ENCODE measurements at regions not wholly inside any gene's neighbourhood (a gene's known extent, or its start where the extent isn't known, plus 50 kb on each side); places are given as distances from the start of the nearest gene placed in this dataset.
"Not testable (repeated sequence)": the region's sequence is repeated elsewhere in the genome, so short reads cannot be mapped to it uniquely, and the experiment has no call there.

DNA sequence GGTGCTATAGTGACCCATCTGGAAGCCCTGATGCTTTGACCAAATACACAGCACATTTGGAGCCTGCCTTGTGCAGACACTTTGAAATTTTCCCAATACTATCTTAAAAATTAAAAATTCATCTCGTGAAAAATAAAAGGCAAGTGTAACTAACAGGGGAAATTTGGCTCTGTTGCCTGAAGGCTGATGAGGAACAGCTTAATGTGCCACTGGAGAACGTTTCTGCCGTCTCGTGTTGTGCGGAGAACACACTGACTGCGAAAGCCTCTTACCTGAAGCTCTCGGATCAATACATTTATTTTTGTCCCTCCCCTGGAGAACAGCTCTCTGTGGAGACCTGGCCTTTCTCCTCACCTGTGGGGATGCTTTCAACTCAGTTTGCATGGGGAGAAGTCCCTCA, 77.2 kb upstream of the CHST15 start:
- Histone ChIP-seq H3K36me3 (ENCODE audit: insufficient read depth) (no peaks in the 10 kb centered on the region), H3K4me3 (IDR thresholded peaks at IDR 0.05; ENCODE audit: insufficient read depth, low read depth, low read length) (no peak overlapping the region), H3K9ac (no peak overlapping the region), H3K4me1 (ENCODE audit: low read depth, poor library complexity, severe bottlenecking) (no peaks in the 10 kb centered on the region), H4K20me1 (ENCODE audit: insufficient read depth) (no peaks in the 10 kb centered on the region), H3K4me2 (no peak overlapping the region), H3K27ac (no peak overlapping the region), H3K27me3 (ENCODE audit: insufficient read depth, low read depth) (no peaks in the 10 kb centered on the region), H3K79me2 (ENCODE audit: insufficient read depth, low read depth) (no peaks in the 10 kb centered on the region), H2AFZ (ENCODE audit: low read depth) (no peak overlapping the region)
- TF ChIP-seq, protein P1, sequence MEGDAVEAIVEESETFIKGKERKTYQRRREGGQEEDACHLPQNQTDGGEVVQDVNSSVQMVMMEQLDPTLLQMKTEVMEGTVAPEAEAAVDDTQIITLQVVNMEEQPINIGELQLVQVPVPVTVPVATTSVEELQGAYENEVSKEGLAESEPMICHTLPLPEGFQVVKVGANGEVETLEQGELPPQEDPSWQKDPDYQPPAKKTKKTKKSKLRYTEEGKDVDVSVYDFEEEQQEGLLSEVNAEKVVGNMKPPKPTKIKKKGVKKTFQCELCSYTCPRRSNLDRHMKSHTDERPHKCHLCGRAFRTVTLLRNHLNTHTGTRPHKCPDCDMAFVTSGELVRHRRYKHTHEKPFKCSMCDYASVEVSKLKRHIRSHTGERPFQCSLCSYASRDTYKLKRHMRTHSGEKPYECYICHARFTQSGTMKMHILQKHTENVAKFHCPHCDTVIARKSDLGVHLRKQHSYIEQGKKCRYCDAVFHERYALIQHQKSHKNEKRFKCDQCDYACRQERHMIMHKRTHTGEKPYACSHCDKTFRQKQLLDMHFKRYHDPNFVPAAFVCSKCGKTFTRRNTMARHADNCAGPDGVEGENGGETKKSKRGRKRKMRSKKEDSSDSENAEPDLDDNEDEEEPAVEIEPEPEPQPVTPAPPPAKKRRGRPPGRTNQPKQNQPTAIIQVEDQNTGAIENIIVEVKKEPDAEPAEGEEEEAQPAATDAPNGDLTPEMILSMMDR (conservative IDR thresholded peaks at IDR 0.05; ENCODE audit: low read depth, low read length) = no peak

DNA sequence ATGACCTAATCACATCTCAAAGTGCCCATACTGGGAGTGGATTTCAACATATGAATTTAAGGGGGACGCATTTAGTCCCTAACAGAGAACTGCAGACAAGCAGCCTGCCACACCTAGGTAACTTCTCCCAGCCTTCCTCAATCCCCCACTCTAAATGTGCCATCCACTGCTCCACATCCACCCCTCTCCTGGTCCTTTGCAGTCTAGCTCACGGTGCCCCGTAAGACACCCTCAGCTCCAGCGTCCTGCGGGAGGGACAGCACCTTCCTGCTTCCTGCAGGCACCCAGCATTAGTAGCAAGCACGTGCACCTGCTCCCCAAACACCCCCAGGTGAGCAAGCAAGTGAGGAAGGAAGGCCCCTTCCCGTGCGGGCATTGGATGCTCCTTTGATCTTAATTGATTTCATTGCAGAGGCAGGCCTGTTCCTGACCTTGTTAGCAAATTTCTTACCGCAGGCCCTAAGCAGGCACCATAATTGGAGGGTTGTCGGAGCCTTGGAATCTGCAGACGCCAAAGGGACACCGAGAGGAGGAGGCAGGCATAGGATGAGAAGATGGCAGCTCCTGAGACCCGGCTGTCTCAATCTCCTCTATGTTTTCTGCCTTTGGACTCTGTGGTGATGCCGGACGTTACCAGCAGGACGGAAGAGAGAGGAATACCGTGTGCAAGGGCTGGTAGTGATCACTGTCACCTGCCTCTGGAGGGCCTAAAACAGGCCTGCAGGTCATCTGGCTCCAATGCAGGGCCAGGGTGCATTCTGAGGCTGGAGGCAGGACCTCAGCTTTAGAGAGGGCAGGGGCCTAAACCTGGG, 75.8 kb upstream of the CHST15 start:
- Histone ChIP-seq H3K36me3 (ENCODE audit: insufficient read depth) (no peaks in the 10 kb centered on the region), H3K79me2 (ENCODE audit: insufficient read depth, low read depth) (no peaks in the 10 kb centered on the region), H3K9ac (no peak overlapping the region), H3K4me2 (no peak overlapping the region), H4K20me1 (ENCODE audit: insufficient read depth) (no peaks in the 10 kb centered on the region), H3K27me3 (ENCODE audit: insufficient read depth, low read depth) (no peaks in the 10 kb centered on the region), H3K4me3 (IDR thresholded peaks at IDR 0.05; ENCODE audit: insufficient read depth, low read depth, low read length) (no peak overlapping the region), H2AFZ (ENCODE audit: low read depth) (no peak overlapping the region), H3K27ac (no peak overlapping the region), H3K4me1 (ENCODE audit: low read depth, poor library complexity, severe bottlenecking) (peaks cover 5% of the 10 kb centered on the region)
- TF ChIP-seq, protein P1 (conservative IDR thresholded peaks at IDR 0.05; ENCODE audit: low read depth, low read length) = no peak

DNA sequence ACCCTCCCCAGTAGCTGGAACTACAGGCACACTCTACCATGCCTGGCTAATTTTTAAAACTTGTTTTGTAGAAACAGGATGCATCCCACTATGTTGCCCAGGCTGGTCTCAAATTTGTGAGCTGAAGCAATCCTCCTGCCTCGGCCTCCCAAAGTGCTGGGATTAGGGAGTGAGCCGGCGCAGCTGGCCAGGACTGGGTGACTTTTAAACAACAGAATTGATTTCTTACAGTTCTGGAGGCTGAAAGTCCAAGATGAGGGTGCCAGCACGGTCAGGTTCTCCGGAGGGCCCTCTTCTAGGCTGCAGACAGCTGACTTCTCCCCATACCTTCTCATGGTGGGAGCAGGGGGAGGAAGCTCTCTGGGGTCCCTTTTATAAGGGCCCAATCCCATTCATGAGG, 75.2 kb upstream of the CHST15 start:
- H3K27ac ChIP-seq = no peak overlapping the region

DNA sequence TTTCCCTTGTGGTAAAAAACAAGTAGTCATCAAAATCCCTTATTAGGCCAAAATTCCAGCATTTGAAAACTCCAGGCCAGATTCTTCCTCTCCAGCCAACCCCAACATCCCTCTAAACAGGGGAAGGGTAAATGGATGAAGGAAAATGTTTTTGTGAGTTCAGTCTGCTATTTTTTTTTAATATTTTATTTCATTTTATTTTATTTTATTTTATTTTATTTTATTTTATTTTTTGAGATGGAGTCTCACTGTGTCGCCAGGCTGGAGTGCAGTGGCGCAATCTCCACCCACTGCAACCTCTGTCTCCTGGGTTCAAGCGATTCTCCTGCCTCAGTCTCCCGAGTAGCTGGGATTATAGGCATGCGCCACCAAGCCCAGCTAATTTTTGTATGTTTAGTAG, 74.5 kb upstream of the CHST15 start:
- H3K4me3 ChIP-seq (IDR thresholded peaks at IDR 0.05; ENCODE audit: insufficient read depth, low read depth, low read length); H3K27me3 ChIP-seq (ENCODE audit: insufficient read depth, low read depth); H4K20me1 ChIP-seq (ENCODE audit: insufficient read depth): not testable (repeated sequence)

More for the DNA sequence above, 75.2 kb upstream of the CHST15 start:
- Histone ChIP-seq H3K4me2 (no peak overlapping the region), H2AFZ (ENCODE audit: low read depth) (no peak overlapping the region), H3K4me1 (ENCODE audit: low read depth, poor library complexity, severe bottlenecking) (peaks cover 5% of the 10 kb centered on the region), H3K79me2 (ENCODE audit: insufficient read depth, low read depth) (no peaks in the 10 kb centered on the region), H3K4me3 (IDR thresholded peaks at IDR 0.05; ENCODE audit: insufficient read depth, low read depth, low read length) (no peak overlapping the region), H3K36me3 (ENCODE audit: insufficient read depth) (no peaks in the 10 kb centered on the region), H3K27me3 (ENCODE audit: insufficient read depth, low read depth) (no peaks in the 10 kb centered on the region), H4K20me1 (ENCODE audit: insufficient read depth) (no peaks in the 10 kb centered on the region), H3K9ac (no peak overlapping the region)
- TF ChIP-seq, protein P1 (conservative IDR thresholded peaks at IDR 0.05; ENCODE audit: low read depth, low read length) = no peak

DNA sequence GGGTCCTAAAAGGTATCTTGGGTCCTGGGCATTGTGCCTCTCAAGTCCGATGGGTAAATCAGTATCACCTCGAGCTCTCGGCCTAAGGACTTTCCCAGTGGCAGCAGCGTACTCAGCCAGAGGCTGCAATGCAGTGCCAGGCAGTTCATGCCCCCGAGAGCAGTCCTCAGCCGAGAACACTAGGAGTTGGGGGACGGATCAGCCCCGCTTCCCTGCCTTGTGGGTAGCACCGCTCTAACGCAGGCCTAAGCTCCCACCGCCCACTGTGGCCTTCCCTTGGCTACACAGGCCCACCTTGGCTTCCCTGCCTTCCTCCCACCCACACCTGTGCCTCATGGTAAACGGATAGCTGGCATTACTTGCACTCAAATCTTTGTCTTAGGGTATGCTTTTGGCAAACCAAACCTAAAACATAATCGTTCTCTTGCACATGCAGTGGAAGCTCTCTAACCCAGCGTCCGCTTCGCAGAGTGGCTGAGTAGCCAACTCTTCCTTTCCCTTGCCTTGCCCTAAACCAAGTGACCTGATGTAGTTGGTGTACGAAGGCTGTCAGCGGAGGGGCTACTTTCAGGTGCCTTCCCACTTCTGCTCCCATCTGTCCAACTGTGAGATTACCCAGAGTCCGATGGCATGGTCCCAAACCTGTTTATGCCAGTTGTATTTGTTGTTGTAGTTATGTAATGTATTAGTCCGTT, 73.2 kb upstream of the CHST15 start:
- no peaks in the 10 kb centered on the region for H4K20me1 ChIP-seq (ENCODE audit: insufficient read depth)
- no peaks in the 10 kb centered on the region for H3K79me2 ChIP-seq (ENCODE audit: insufficient read depth, low read depth)
- TF ChIP-seq, protein P1 (conservative IDR thresholded peaks at IDR 0.05; ENCODE audit: low read depth, low read length) = no peak
- H3K27me3 ChIP-seq (ENCODE audit: insufficient read depth, low read depth) = no peaks in the 10 kb centered on the region
- H2AFZ ChIP-seq (ENCODE audit: low read depth) = no peak overlapping the region
- H3K4me1 ChIP-seq (ENCODE audit: low read depth, poor library complexity, severe bottlenecking) = peaks cover 5% of the 10 kb centered on the region
- no peaks in the 10 kb centered on the region for H3K36me3 ChIP-seq (ENCODE audit: insufficient read depth)
- no peak overlapping the region for H3K4me3 ChIP-seq (IDR thresholded peaks at IDR 0.05; ENCODE audit: insufficient read depth, low read depth, low read length)
- H3K27ac ChIP-seq = no peak overlapping the region
- no peak overlapping the region for H3K9ac ChIP-seq
- H3K4me2 ChIP-seq = no peak overlapping the region

More for the DNA sequence above, 74.5 kb upstream of the CHST15 start:
- not testable (repeated sequence) for H3K4me1 ChIP-seq (ENCODE audit: low read depth, poor library complexity, severe bottlenecking); H3K36me3 ChIP-seq (ENCODE audit: insufficient read depth); H3K79me2 ChIP-seq (ENCODE audit: insufficient read depth, low read depth); H3K9ac ChIP-seq; H2AFZ ChIP-seq (ENCODE audit: low read depth); H3K27ac ChIP-seq; H3K4me2 ChIP-seq

Measured in KMS-11 (cell line).